NCI-H345 (cell line): ENCODE measurements at regions not wholly inside any gene's neighbourhood (a gene's known extent, or its start where the extent isn't known, plus 50 kb on each side); places are given as distances from the start of the nearest gene placed in this dataset.

Source experiments
- DNase-seq: peaks from one replicate; lab custom pipeline; 2025; lab: John Stamatoyannopoulos, UW

GRCh38 chr1:228989992-228990827 is 254.9 kb downstream of the RHOU start:
- peak; percentile 89 for DNase-seq

DNA sequence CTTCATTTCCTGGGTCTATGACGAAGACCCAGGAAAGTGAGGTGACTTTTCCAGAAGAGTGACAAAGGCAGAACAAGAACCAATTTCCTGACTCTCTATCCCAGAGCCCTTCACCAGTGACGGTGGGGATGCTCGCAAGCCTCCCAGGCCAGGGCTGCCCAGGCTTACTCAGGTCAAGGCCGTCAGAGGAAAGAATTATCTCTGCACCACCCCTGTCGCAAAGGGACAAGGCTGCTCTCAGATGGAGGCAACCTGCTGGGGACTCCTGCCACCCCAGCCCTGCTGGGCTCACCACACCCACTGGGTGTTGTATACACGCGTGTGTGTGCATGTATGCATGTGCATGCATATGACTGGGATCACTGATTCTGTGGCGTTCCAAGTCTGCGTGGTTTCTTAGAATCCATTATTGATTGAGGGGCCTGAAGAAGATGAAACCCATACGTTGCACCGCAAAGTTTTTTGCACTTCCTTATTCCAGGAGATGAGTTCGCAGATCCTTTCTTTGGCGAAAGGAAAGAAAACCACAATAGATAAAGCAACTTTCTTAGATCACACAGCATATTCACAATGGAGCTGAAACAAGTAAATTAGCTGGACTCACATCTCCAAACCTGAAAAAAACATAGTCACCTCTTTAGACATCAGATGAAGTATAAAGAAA is 255.8 kb downstream of the RHOU start:
- DNase-seq, result no peak

DNA sequence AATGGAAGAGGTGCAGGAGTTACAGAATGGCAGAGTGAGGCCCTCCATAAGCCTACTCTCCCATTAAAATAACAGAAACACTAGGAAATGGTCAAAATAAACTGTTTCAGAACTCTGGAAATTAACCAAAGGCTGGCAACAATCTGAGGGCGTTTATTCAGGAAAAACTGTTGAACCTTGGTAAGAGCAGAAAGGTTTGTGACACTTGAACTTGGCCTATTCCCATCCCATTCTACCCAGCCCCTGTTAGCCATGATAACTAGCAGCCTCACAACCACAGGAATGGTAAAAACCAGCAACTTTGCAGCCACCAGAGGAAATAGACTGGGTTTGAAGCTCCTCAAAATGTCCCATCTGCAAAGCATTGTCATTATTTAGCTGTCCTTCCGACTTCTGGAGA is 256.8 kb downstream of the RHOU start:
- no peak for DNase-seq

- no peak for DNase-seq
Observed at GRCh38 chr1:228992907-228993535, 257.7 kb downstream of the RHOU start.

- DNase-seq, result no peak
Observed at GRCh38 chr1:228994676-228995594, 259.7 kb downstream of the RHOU start.

DNA sequence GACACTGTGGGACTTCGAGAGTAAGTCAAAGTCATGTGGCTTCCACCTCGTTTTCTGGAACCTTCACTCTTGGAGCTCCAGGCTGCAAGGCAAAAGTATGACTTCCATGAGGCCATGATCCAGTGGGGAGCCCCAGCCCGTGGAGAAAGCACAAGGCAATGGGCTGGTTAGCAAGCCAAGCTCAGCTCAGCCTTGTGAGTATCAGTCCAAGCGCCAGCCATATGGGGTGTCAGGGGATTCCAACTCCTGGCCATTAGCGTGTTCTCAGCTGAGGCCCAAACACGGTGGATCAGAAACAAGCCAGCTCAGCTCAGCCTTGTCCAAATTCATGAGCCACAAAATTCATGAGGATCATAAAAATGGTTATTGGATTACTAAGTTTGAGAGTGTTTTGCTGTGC is 261.0 kb downstream of the RHOU start:
- DNase-seq, result no peak

DNA sequence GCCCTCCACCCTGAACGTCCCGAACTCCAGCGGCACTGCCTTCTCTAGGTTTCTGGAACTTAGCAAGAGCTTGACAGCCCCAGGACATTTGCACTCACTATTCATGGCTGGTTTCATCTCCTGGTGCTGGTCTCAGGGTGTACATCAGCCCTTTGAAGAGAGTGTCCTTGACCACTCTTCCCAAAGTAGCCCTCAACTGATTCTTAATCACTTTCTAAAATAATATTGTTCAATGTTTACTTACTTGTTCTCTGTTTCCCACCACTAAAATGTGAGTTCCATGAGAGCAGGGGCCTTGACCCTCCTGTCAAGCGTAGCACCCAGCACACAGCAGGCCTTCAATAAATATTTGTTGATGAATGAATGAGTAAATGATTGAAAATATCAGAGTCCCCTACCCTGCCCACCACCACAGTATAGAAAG is 262.5 kb downstream of the RHOU start:
- DNase-seq, result no peak

GRCh38 chr1:228998179-228998578 is 262.9 kb downstream of the RHOU start:
- DNase-seq, result no peak

GRCh38 chr1:228999446-229000170 is 264.3 kb downstream of the RHOU start:
- DNase-seq, result no peak

DNA sequence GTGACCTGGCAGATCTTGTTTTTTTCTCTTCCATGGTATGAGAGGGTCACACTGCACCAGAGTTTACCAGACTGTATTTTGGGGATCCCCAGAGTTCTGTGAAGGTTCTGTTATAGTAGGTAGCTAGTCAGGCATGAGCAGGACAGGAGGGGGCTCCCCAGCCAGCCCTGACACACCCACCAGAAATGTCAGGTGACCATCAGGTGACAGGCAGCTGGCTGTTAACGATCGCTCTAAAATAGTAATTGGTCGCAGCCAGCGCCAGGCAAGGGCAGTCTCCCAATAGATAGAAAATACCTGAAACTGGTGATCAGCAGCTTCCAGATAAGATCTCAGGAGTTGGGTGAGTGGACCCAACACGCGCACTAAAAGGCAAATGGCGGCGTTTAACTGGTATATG is 264.9 kb downstream of the RHOU start:
- DNase-seq, result no peak

GRCh38 chr1:229001467-229002011 is 266.3 kb downstream of the RHOU start:
- no peak for DNase-seq

DNA sequence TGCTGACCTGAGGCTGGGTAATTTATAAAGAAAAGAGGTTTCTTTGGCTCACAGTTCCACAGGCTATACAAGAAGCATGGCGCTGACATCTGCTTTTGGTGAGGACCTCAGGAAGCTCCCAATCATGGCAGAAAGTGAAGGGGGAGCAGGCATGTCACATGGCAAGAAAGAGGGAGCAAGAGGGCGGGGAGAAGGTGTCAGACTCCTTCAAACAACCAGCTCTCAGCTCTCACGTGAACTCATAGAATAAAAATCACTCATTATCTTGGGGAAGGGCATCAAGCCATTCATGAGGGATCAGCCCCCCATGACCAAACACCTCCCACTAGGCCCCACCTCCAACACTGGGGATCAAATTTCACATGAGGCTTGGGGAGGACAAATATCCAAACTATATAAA is 266.8 kb downstream of the RHOU start:
- DNase-seq, result no peak

- DNase-seq, result no peak
Observed at GRCh38 chr1:229002451-229002960, 267.2 kb downstream of the RHOU start.

DNA sequence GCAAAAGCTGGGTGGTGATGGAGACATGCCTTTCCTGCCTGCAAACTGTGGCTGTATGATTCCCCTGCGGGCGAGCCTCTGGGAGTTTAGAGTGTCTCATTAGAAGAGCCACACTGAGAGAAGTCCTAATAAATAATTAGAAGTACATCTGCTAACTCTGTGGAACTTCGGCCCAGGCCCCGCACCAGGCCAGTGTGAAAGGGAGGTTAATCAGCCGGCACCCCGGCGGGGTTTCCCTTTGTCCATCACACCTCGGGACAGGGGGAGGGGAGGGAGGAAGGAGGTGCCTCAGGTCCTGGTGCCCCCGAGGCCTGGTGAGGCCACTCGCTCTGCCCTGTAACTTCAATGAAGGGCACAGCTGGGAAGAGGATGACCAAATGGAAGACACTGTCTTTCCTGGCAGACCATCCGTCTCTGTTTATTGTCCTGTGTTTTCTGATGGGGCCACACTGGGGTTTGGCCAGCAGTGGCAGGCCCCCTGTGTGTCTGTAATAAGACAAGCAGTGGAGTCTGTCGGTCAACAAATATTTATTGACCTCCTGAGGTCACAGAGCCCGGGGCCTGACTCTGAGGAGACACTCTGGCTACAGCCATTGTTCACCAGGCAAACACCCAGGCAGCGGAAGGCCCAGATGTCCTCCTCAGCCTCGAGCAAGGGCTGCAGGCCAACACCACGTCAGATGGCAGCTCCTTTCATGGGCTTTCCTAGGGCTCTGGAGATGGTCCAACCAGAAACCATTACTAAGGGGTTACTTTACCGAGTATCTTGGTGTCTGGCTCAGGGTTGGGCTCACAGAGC is 267.5 kb upstream of the RAB4A start:
- no peak for DNase-seq

DNA sequence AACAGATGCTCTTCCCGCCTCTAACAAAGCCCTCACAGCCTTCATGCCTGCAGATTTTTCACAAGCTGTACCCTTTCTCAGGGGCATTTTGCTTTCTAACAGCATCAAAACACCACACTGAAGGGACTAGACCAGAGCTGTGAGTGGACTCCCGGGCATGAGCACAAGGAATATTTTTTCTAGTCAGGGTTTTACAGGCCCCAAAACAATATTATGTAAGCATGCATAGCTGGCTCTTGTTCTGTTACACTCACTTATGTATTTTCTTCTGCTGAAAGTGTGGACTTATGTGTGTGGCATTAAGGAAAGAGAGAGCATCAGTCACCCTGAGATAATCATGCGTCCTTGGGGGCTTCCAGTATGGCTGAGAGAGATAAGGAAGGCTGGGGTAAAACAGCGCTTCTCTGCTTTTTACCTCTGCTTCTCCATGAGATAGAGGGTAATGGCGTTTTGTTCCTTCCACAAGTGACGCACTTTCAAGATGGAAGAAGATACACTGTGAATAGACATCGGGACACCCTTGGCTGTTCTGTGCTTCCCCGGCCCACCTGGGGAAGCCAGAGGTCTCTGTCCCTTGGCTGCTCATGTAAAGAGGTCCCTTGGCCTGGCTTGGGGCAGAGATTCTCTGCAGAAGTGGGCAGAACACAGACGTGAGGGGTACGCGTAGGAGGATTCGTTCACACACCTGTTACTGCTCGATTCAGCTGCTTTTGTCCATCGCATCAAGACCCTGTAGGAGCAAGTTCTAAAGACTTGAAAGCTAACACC is 266.7 kb upstream of the RAB4A start:
- no peak for DNase-seq

GRCh38 chr1:229005097-229005496 is 265.8 kb upstream of the RAB4A start:
- DNase-seq, result no peak

- DNase-seq, result no peak
Observed at GRCh38 chr1:229005556-229005955, 265.4 kb upstream of the RAB4A start.

- DNase-seq, result no peak
Observed at GRCh38 chr1:229006121-229006870, 264.6 kb upstream of the RAB4A start.
